ENCODE measurements at regions not wholly inside any gene's neighbourhood (a gene's known extent, or its start where the extent isn't known, plus 50 kb on each side); places are given as distances from the start of the nearest gene placed in this dataset.

DNA sequence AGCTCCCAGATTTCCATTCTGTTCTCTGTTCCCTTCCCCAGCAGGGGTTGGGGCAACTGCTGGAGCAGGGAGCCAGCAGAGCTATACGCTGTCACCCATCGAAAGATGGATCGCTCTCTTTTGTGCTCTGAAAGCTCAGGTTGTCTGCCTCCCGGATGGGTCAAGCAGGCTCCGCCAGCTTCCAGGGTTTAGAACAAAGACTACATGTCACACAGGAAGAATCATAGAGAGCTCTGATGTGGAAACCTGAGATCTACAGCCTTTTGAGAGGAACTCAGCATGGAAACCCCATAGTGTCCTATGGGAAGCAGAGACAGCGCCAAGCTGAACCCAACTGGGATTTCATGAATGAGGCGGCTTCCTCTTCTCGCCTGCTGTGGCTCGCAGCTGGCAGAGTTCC lies 205.4 kb downstream of the HS3ST1 start:
- TF ChIP-seq YY1 (IDR thresholded peaks at IDR 0.05; ENCODE audit: insufficient read depth, insufficient read length) (no peak), SUZ12 (IDR thresholded peaks at IDR 0.05; ENCODE audit: extremely low read depth, insufficient read depth, insufficient read length) (no peak)

Data from NT2/D1 (cell line).